A673 (cell line): ENCODE measurements at regions not wholly inside any gene's neighbourhood (a gene's known extent, or its start where the extent isn't known, plus 50 kb on each side); places are given as distances from the start of the nearest gene placed in this dataset.

Source experiments
- BruUV-seq: library from RNA; stranded (reverse); fragments of 400-500 nt; replicated peaks from 2 replicates; lab custom pipeline; 2021; lab: Mats Ljungman, UMichigan
- CTCF ChIA-PET: fragments of 300-600 bp; sonication (Branson Sonifier 250); formaldehyde crosslinking; loops from one replicate; lab custom pipeline; 2022; ENCODE audit warnings: antibody characterized with exemption; lab: Charles Lee
- POLR2A ChIA-PET: fragments of 300-600 bp; sonication (Branson Sonifier 250); formaldehyde crosslinking; loops from one replicate; lab custom pipeline; 2022; ENCODE audit warnings: antibody characterized with exemption; ENCODE audit not compliant: low non-redundant PET; lab: Charles Lee
- DNase-seq: peaks from one replicate; pipeline ENCODE4 v3.0.0-alpha.2; 2015; ENCODE audit warnings: low spot score
- H3K27ac ChIP-seq: fragments of 200-600 bp; sonication (generic); 2 replicates; pipeline ENCODE4 v1.5.1; 2016; ENCODE audit warnings: mixed run types, low read depth, mild to moderate bottlenecking, mixed read lengths, antibody characterized with exemption, low read length; ENCODE audit not compliant: poor library complexity, severe bottlenecking
- H3K27me3 ChIP-seq: fragments of 200-600 bp; sonication (generic); replicated peaks from 2 replicates; pipeline ENCODE4 v1.6.1; 2017; ENCODE audit warnings: mixed run types, low read depth, mild to moderate bottlenecking, mixed read lengths, antibody characterized with exemption, low read length; ENCODE audit not compliant: insufficient read depth, poor library complexity
- H3K36me3 ChIP-seq: fragments of 200-600 bp; sonication (generic); 2 replicates; pipeline ENCODE4 v1.6.1; 2016; ENCODE audit warnings: mixed run types, mild to moderate bottlenecking, mixed read lengths, antibody characterized with exemption, low read length; ENCODE audit not compliant: insufficient read depth, poor library complexity, severe bottlenecking
- H3K4me1 ChIP-seq: fragments of 200-600 bp; sonication (generic); 2 replicates; pipeline ENCODE4 v1.6.1; 2017; ENCODE audit warnings: mixed run types, mild to moderate bottlenecking, mixed read lengths, antibody characterized with exemption, low read length; ENCODE audit not compliant: insufficient read depth, poor library complexity, severe bottlenecking
- H3K4me3 ChIP-seq: fragments of 200-600 bp; sonication (generic); 2 replicates; pipeline ENCODE4 v1.5.1; 2016; ENCODE audit warnings: low read depth, mixed run types, mild to moderate bottlenecking, mixed read lengths, low read length; ENCODE audit not compliant: poor library complexity, severe bottlenecking
- H3K9me3 ChIP-seq: fragments of 200-600 bp; sonication (generic); 2 replicates; pipeline ENCODE4 v1.6.1; 2016; ENCODE audit warnings: mixed run types, low read depth, mild to moderate bottlenecking, mixed read lengths, antibody characterized with exemption, low read length; ENCODE audit not compliant: poor library complexity, severe bottlenecking
- EZH2 ChIP-seq: fragments of 200-600 bp; sonication (generic); IDR thresholded peaks from 2 replicates; pipeline ENCODE4 v1.6.1; 2017; ENCODE audit warnings: borderline replicate concordance, low read depth, mild to moderate bottlenecking, mixed read lengths, antibody characterized with exemption, low read length; ENCODE audit not compliant: poor library complexity, severe bottlenecking
- intact Hi-C: fragments of 100-400 bp; cut with micrococcal nuclease; formaldehyde crosslinking; loops from one replicate; pipeline ENCODE4 v1.10.0; 2022; ENCODE audit not compliant: unreplicated experiment
- TF ChIP-seq, protein P1 (sequence below): fragments of 300-800, 200-600 bp; sonication (generic); conservative IDR thresholded peaks from 2 replicates; pipeline ENCODE4 v1.5.1; 2017; ENCODE audit warnings: low read depth, mild to moderate bottlenecking, antibody characterized with exemption, low read length, moderate library complexity, mixed read lengths

DNA sequence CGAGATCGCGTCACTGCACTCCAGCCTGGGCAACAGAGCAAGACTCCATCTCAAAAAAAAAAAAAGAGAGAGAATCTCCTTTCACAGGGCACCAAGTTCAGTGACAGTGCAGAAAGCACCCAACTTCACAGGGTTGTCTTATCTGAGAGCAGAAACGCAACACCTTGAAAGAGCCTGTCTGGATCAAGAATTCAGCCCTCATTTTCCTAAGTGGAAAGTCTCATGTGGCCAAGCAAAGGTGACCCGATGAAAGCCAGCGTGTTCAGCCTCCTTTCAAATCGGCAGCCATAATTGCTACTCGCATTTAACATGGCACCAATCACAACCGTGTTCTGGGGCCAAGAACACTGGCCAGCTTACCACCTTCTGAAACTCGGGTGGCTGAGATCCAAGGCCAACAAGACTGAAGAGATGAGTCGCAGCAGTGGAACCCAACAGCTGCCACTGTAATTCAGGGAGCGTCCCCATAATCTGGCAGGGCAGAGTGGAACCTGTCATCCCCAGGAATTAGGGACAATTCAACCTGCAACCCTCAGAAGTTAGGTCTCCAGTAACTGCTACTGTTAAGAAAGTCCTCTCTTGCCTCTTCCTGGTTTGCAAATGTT lies 536.7 kb upstream of the JARID2 start:
- DNase-seq = no peak

DNA sequence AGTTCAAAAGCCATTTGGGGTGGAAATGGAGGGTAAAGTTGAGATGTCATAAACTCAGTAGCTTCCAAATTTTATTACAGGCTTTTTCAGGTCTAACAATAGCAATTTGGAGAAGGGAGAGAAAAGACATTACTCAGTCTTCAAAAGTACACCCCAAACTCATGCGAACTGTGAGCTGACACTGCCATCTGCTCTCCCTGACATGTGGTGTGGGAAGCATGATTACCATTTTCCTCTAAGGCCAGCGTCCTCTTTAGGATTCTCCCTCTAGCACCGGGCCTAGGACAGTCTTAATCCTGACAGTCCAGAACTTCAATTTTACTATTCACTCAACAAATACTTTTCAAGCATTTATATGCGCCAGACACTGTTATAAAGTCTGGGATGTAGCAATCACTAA lies 536.0 kb upstream of the JARID2 start:
- ChIA-PET POLR2A (no interaction called here), CTCF (no interaction called here)
- no peaks in the 10 kb centered on the region for H3K27me3 ChIP-seq
- no peaks in the 10 kb centered on the region for H3K36me3 ChIP-seq
- H3K9me3 ChIP-seq = no peaks in the 10 kb centered on the region
- H3K27ac ChIP-seq = no peak overlapping the region
- no peak overlapping the region for H3K4me3 ChIP-seq
- H3K4me1 ChIP-seq = peaks cover 13% of the 10 kb centered on the region
- intact Hi-C loops = no loop called here
- BruUV-seq = no TSS peak
- no peak for DNase-seq
- TF ChIP-seq EZH2 = no peak
- TF ChIP-seq, protein P1, sequence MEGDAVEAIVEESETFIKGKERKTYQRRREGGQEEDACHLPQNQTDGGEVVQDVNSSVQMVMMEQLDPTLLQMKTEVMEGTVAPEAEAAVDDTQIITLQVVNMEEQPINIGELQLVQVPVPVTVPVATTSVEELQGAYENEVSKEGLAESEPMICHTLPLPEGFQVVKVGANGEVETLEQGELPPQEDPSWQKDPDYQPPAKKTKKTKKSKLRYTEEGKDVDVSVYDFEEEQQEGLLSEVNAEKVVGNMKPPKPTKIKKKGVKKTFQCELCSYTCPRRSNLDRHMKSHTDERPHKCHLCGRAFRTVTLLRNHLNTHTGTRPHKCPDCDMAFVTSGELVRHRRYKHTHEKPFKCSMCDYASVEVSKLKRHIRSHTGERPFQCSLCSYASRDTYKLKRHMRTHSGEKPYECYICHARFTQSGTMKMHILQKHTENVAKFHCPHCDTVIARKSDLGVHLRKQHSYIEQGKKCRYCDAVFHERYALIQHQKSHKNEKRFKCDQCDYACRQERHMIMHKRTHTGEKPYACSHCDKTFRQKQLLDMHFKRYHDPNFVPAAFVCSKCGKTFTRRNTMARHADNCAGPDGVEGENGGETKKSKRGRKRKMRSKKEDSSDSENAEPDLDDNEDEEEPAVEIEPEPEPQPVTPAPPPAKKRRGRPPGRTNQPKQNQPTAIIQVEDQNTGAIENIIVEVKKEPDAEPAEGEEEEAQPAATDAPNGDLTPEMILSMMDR = no peak

More for the DNA sequence above, 536.7 kb upstream of the JARID2 start:
- BruUV-seq = no TSS peak
- peaks cover 13% of the 10 kb centered on the region for H3K4me1 ChIP-seq
- intact Hi-C loops = no loop called here
- no peak overlapping the region for H3K4me3 ChIP-seq
- no peaks in the 10 kb centered on the region for H3K9me3 ChIP-seq
- H3K27me3 ChIP-seq = no peaks in the 10 kb centered on the region
- no peak overlapping the region for H3K27ac ChIP-seq
- CTCF ChIA-PET = no interaction called here
- H3K36me3 ChIP-seq = no peaks in the 10 kb centered on the region
- no peak for TF ChIP-seq EZH2
- TF ChIP-seq, protein P1 = no peak
- POLR2A ChIA-PET = interaction anchor here (0.6 kb wide), 1 partner anchor 43 kb away, joined by 3 read pairs; no protein-coding TSS in a partner anchor

GRCh38 chr6:14710421-14710820 lies 535.4 kb upstream of the JARID2 start:
- POLR2A ChIA-PET = no interaction called here
- no TSS peak for BruUV-seq

More at GRCh38 chr6:14710421-14710820, 535.4 kb upstream of the JARID2 start:
- intact Hi-C loops = no loop called here
- Histone ChIP-seq H3K4me1 (peaks cover 13% of the 10 kb centered on the region), H3K4me3 (no peak overlapping the region), H3K27me3 (no peaks in the 10 kb centered on the region), H3K36me3 (no peaks in the 10 kb centered on the region), H3K9me3 (no peaks in the 10 kb centered on the region), H3K27ac (no peak overlapping the region)
- CTCF ChIA-PET = no interaction called here
- DNase-seq = no peak
- TF ChIP-seq, protein P1 = no peak
- no peak for TF ChIP-seq EZH2
